ENCODE measurements at regions not wholly inside any gene's neighbourhood (a gene's known extent, or its start where the extent isn't known, plus 50 kb on each side); places are given as distances from the start of the nearest gene placed in this dataset.
"Not testable (repeated sequence)": the region's sequence is repeated elsewhere in the genome, so short reads cannot be mapped to it uniquely, and the experiment has no call there.

GRCh38 chr5:85662969-85663707 lies 954.6 kb upstream of the COX7C start:
- not testable (repeated sequence) for DNase-seq

- DNase-seq: no peak
Measured at GRCh38 chr5:85663708-85664031, 954.1 kb upstream of the COX7C start.

- DNase-seq: no peak
Measured at GRCh38 chr5:85670417-85670816, 947.3 kb upstream of the COX7C start.

- DNase-seq: no peak
Measured at GRCh38 chr5:85671223-85671970, 946.3 kb upstream of the COX7C start.

- DNase-seq: no peak
Measured at GRCh38 chr5:85681871-85682270, 935.9 kb upstream of the COX7C start.

GRCh38 chr5:85684351-85684750 lies 933.4 kb upstream of the COX7C start:
- no peak for DNase-seq

GRCh38 chr5:85703296-85703695 lies 914.4 kb upstream of the COX7C start:
- DNase-seq: no peak

GRCh38 chr5:85709728-85710127 lies 908.0 kb upstream of the COX7C start:
- DNase-seq: no peak

GRCh38 chr5:85716344-85717202 lies 901.2 kb upstream of the COX7C start:
- no peak for DNase-seq

- DNase-seq: no peak
Measured at GRCh38 chr5:85717203-85717563, 900.6 kb upstream of the COX7C start.

- DNase-seq: no peak
Measured at GRCh38 chr5:85732185-85732584, 885.6 kb upstream of the COX7C start.

- no peak for DNase-seq
Measured at GRCh38 chr5:85741972-85742371, 875.8 kb upstream of the COX7C start.

GRCh38 chr5:85760519-85760918 lies 857.2 kb upstream of the COX7C start:
- DNase-seq: no peak

GRCh38 chr5:85769347-85769746 lies 848.4 kb upstream of the COX7C start:
- no peak for DNase-seq

GRCh38 chr5:85784746-85785145 lies 833.0 kb upstream of the COX7C start:
- DNase-seq: no peak

GRCh38 chr5:85813146-85813545 lies 804.6 kb upstream of the COX7C start:
- no peak for DNase-seq

- no peak for DNase-seq
Measured at GRCh38 chr5:85814596-85814995, 803.1 kb upstream of the COX7C start.

GRCh38 chr5:85823462-85824426 lies 794.0 kb upstream of the COX7C start:
- DNase-seq: no peak

GRCh38 chr5:85838781-85839180 lies 779.0 kb upstream of the COX7C start:
- DNase-seq: no peak

- no peak for DNase-seq
Measured at GRCh38 chr5:85841653-85842052, 776.1 kb upstream of the COX7C start.

GRCh38 chr5:85843535-85843934 lies 774.2 kb upstream of the COX7C start:
- DNase-seq: no peak

GRCh38 chr5:85849411-85849810 lies 768.3 kb upstream of the COX7C start:
- DNase-seq: no peak

- DNase-seq: no peak
Measured at GRCh38 chr5:85865296-85865695, 752.4 kb upstream of the COX7C start.
